ENCODE measurements at regions not wholly inside any gene's neighbourhood (a gene's known extent, or its start where the extent isn't known, plus 50 kb on each side); places are given as distances from the start of the nearest gene placed in this dataset.

DNA sequence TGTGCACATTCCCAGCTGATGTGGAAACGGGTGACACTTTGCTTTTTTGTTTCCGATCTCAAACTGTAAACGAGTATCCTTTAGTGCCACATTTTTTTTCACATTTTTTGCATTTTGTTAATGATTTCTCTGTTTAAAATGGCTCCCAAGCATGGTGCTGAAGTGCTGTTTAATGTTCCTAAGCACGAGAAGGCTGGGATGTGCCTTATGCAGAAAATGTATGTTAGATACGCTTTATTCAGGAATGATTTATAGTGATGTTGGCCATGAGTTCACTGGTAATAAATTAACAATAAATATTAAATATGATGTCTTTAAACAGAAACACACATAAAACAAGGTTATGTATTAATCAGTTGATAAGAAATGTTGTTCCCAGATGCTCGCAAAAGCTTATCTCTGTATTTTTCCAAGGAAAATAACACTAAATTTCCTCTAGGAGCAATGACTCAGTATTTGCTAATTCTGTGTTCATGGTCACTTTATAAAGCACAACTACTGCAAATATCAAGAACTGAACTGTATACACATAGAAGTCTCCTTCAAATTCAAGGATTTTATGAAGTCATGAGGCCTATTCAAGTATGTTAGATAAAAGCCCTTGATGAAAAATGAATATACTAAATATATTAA lies 305.9 kb upstream of the SMIM30 start:
- TF ChIP-seq CTCF (conservative IDR thresholded peaks at IDR 0.05; ENCODE audit: low read length), result no peak
- TF ChIP-seq EZH2phosphoT487 (IDR thresholded peaks at IDR 0.05; ENCODE audit: borderline replicate concordance, low read depth, low read length), result no peak

All from OCI-LY7 (cell line).